ENCODE measurements at regions not wholly inside any gene's neighbourhood (a gene's known extent, or its start where the extent isn't known, plus 50 kb on each side); places are given as distances from the start of the nearest gene placed in this dataset.

- no peak for TF ChIP-seq ZNF609 (CRISPR knock-in tag; IDR thresholded peaks at IDR 0.05; ENCODE audit: borderline replicate concordance)
- TF ChIP-seq, protein P1, sequence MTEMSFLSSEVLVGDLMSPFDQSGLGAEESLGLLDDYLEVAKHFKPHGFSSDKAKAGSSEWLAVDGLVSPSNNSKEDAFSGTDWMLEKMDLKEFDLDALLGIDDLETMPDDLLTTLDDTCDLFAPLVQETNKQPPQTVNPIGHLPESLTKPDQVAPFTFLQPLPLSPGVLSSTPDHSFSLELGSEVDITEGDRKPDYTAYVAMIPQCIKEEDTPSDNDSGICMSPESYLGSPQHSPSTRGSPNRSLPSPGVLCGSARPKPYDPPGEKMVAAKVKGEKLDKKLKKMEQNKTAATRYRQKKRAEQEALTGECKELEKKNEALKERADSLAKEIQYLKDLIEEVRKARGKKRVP (CRISPR knock-in tag; IDR thresholded peaks at IDR 0.05): no peak
- no peak for TF ChIP-seq NBN (IDR thresholded peaks at IDR 0.05; ENCODE audit: low read depth)
Observed at GRCh38 chr7:35570937-35571336, 124.0 kb downstream of the HERPUD2 start (continued).

- 0% methylated on average over 3 of the region's 3 CpGs for WGBS (ENCODE audit: insufficient coverage, low coverage, missing lambda C conversion rate)
- POLR2A ChIA-PET: no interaction called here
- no TSS peak for BruUV-seq (replicated peaks)
- H3K9me1 ChIP-seq (ENCODE audit: control insufficient read depth, insufficient read depth, low read length): no peaks in the 10 kb centered on the region
- no peak overlapping the region for H3K27ac ChIP-seq (ENCODE audit: extremely low read depth, low read depth, low read length)
- CTCF ChIA-PET (ENCODE audit: low intra/inter-chr PET ratio): no interaction called here
- H3K9ac ChIP-seq (ENCODE audit: insufficient read depth in 1 of 2, low read depth in 2 of 2, low read length in 2 of 2): no peak overlapping the region
- H3K27me3 ChIP-seq (ENCODE audit: control insufficient read depth in 2 of 2, insufficient read depth in 2 of 2, low read length in 2 of 2): peaks cover 7 to 25% of the 10 kb centered on the region in 2 experiments; a peak in 3 of 5 replicates
- DNase-seq (ENCODE audit: extremely low read depth in 1 of 4, low spot score in 3 of 4) (no peak), FAIRE-seq (no peak), ATAC-seq (no peak)
- intact Hi-C loops (cut with micrococcal nuclease) (no loop called here), in situ Hi-C loops (cut with MboI) (no loop called here)
- H3K4me2 ChIP-seq (ENCODE audit: insufficient read depth, low read length): no peak overlapping the region
- no peaks in the 10 kb centered on the region for H3K36me3 ChIP-seq (ENCODE audit: control insufficient read depth, insufficient read depth, low read length)
- no peaks in the 10 kb centered on the region for H3K79me2 ChIP-seq (ENCODE audit: control insufficient read depth, insufficient read depth, low read length)
- no peaks in the 10 kb centered on the region for H3K4me1 ChIP-seq (replicated peaks in 1 of 2; ENCODE audit: control insufficient read depth in 2 of 2, insufficient read depth in 2 of 2, low read length in 2 of 2)
- no peaks in the 10 kb centered on the region for H3K9me3 ChIP-seq (replicated peaks; ENCODE audit: control insufficient read depth, insufficient read depth, low read depth, low read length)
- H3K4me3 ChIP-seq: no peak overlapping the region
- no peaks in the 10 kb centered on the region for H4K20me1 ChIP-seq (replicated peaks; ENCODE audit: control insufficient read depth, insufficient read depth, low read length)
- no peak overlapping the region for H2AFZ ChIP-seq (ENCODE audit: low read depth, low read length)
- TF ChIP-seq ZSCAN29 (IDR thresholded peaks at IDR 0.05) (no peak), ZNF444 (CRISPR knock-in tag; IDR thresholded peaks at IDR 0.05) (no peak), C11orf30 (IDR thresholded peaks at IDR 0.05; ENCODE audit: low read depth) (no peak), ASH1L (IDR thresholded peaks at IDR 0.05; ENCODE audit: borderline replicate concordance, low read depth, partially characterized antibody) (no peak), SAFB2 (IDR thresholded peaks at IDR 0.05; ENCODE audit: borderline replicate concordance, low read depth, low read length, severe bottlenecking) (no peak), CHAMP1 (IDR thresholded peaks at IDR 0.05) (no peak)
- TF ChIP-seq, protein P2, sequence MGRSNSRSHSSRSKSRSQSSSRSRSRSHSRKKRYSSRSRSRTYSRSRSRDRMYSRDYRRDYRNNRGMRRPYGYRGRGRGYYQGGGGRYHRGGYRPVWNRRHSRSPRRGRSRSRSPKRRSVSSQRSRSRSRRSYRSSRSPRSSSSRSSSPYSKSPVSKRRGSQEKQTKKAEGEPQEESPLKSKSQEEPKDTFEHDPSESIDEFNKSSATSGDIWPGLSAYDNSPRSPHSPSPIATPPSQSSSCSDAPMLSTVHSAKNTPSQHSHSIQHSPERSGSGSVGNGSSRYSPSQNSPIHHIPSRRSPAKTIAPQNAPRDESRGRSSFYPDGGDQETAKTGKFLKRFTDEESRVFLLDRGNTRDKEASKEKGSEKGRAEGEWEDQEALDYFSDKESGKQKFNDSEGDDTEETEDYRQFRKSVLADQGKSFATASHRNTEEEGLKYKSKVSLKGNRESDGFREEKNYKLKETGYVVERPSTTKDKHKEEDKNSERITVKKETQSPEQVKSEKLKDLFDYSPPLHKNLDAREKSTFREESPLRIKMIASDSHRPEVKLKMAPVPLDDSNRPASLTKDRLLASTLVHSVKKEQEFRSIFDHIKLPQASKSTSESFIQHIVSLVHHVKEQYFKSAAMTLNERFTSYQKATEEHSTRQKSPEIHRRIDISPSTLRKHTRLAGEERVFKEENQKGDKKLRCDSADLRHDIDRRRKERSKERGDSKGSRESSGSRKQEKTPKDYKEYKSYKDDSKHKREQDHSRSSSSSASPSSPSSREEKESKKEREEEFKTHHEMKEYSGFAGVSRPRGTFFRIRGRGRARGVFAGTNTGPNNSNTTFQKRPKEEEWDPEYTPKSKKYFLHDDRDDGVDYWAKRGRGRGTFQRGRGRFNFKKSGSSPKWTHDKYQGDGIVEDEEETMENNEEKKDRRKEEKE (IDR thresholded peaks at IDR 0.05; ENCODE audit: borderline replicate concordance in 1 of 2, control insufficient read depth in 1 of 2, low read depth in 2 of 2, low read length in 1 of 2): no peak
Observed at GRCh38 chr7:35565927-35566326, 129.0 kb downstream of the HERPUD2 start.
